ENCODE measurements at regions not wholly inside any gene's neighbourhood (a gene's known extent, or its start where the extent isn't known, plus 50 kb on each side); places are given as distances from the start of the nearest gene placed in this dataset.

- Histone ChIP-seq H3K4me1 (replicated peaks; ENCODE audit: insufficient read depth) (no peaks in the 10 kb centered on the region), H3F3A (ENCODE audit: insufficient read depth, low read depth) (no peaks in the 10 kb centered on the region), H3K9me3 (ENCODE audit: insufficient read depth, low read depth) (no peaks in the 10 kb centered on the region), H2AFZ (no peak overlapping the region), H3K9me2 (ENCODE audit: insufficient read depth) (no peaks in the 10 kb centered on the region), H3K36me3 (ENCODE audit: low read depth) (no peaks in the 10 kb centered on the region), H3K79me2 (ENCODE audit: low read depth) (no peaks in the 10 kb centered on the region), H4K20me1 (ENCODE audit: insufficient read depth) (no peaks in the 10 kb centered on the region), H3K27ac (no peak overlapping the region), H3K27me3 (ENCODE audit: insufficient read depth, low read depth) (no peaks in the 10 kb centered on the region), H3K4me2 (no peak overlapping the region), H3K4me3 (no peak overlapping the region)
- intact Hi-C loops (cut with micrococcal nuclease; ENCODE audit: unreplicated experiment), result no loop called here
- no peak for TF ChIP-seq EZH2 (IDR thresholded peaks at IDR 0.05; ENCODE audit: low read depth)
- no peak for TF ChIP-seq CTCF (conservative IDR thresholded peaks at IDR 0.05)
- CTCF ChIA-PET, result no interaction called here
- no TSS peak for BruUV-seq (replicated peaks)
- DNase-seq, result no peak
- POLR2A ChIA-PET (ENCODE audit: unreplicated experiment), result no interaction called here
Measured at GRCh38 chr10:104557966-104558365, 83.1 kb upstream of the SORCS3 start.

GRCh38 chr10:104559935-104560334, 81.2 kb upstream of the SORCS3 start:
- Histone ChIP-seq H4K20me1 (ENCODE audit: insufficient read depth) (no peaks in the 10 kb centered on the region), H3K36me3 (ENCODE audit: low read depth) (no peaks in the 10 kb centered on the region), H3K9me3 (ENCODE audit: insufficient read depth, low read depth) (no peaks in the 10 kb centered on the region), H3K4me1 (replicated peaks; ENCODE audit: insufficient read depth) (no peaks in the 10 kb centered on the region), H3K9me2 (ENCODE audit: insufficient read depth) (no peaks in the 10 kb centered on the region), H3K27ac (no peak overlapping the region), H2AFZ (no peak overlapping the region), H3K4me3 (no peak overlapping the region), H3K27me3 (ENCODE audit: insufficient read depth, low read depth) (no peaks in the 10 kb centered on the region), H3F3A (ENCODE audit: insufficient read depth, low read depth) (no peaks in the 10 kb centered on the region), H3K4me2 (no peak overlapping the region), H3K79me2 (ENCODE audit: low read depth) (no peaks in the 10 kb centered on the region)
- DNase-seq, result no peak
- CTCF ChIA-PET, result no interaction called here
- no TSS peak for BruUV-seq (replicated peaks)
- intact Hi-C loops (cut with micrococcal nuclease; ENCODE audit: unreplicated experiment), result no loop called here
- POLR2A ChIA-PET (ENCODE audit: unreplicated experiment), result no interaction called here
- TF ChIP-seq EZH2 (IDR thresholded peaks at IDR 0.05; ENCODE audit: low read depth) (no peak), CTCF (conservative IDR thresholded peaks at IDR 0.05) (no peak)

GRCh38 chr10:104563051-104563450, 78.0 kb upstream of the SORCS3 start:
- intact Hi-C loops (cut with micrococcal nuclease; ENCODE audit: unreplicated experiment), result no loop called here
- Histone ChIP-seq H3K36me3 (ENCODE audit: low read depth) (no peaks in the 10 kb centered on the region), H3K79me2 (ENCODE audit: low read depth) (no peaks in the 10 kb centered on the region), H3K4me1 (replicated peaks; ENCODE audit: insufficient read depth) (no peaks in the 10 kb centered on the region), H3K27me3 (ENCODE audit: insufficient read depth, low read depth) (no peaks in the 10 kb centered on the region), H3K4me3 (no peak overlapping the region), H3K4me2 (no peak overlapping the region), H2AFZ (no peak overlapping the region), H3K9me2 (ENCODE audit: insufficient read depth) (no peaks in the 10 kb centered on the region), H3F3A (ENCODE audit: insufficient read depth, low read depth) (no peaks in the 10 kb centered on the region), H3K9me3 (ENCODE audit: insufficient read depth, low read depth) (no peaks in the 10 kb centered on the region), H4K20me1 (ENCODE audit: insufficient read depth) (no peaks in the 10 kb centered on the region), H3K27ac (no peak overlapping the region)
- no TSS peak for BruUV-seq (replicated peaks)
- ChIA-PET POLR2A (ENCODE audit: unreplicated experiment) (no interaction called here), CTCF (no interaction called here)
- DNase-seq, result no peak
- TF ChIP-seq CTCF (conservative IDR thresholded peaks at IDR 0.05) (no peak), EZH2 (IDR thresholded peaks at IDR 0.05; ENCODE audit: low read depth) (no peak)

Data from PC-9 (cell line).